Heart right ventricle (tissue), 16 donors: ENCODE measurements at regions not wholly inside any gene's neighbourhood (a gene's known extent, or its start where the extent isn't known, plus 50 kb on each side); places are given as distances from the start of the nearest gene placed in this dataset.
"Not testable (repeated sequence)": the region's sequence is repeated elsewhere in the genome, so short reads cannot be mapped to it uniquely, and the experiment has no call there.

ENCODE experiments used
- ATAC-seq, 8 donors: fragments of 200-7000 bp; cut with Tn5 transposase; one replicate each; pipeline ENCODE4 v1.9.1; 2020; ENCODE audit warnings: mild to moderate bottlenecking in 8 of 8, moderate library complexity in 8 of 8, moderate number of reproducible peaks in 1 of 8
- DNase-seq, 2 donors: peaks; one replicate each; pipeline ENCODE4 v3.0.0-alpha.2; 2020
- H3K27ac ChIP-seq, 10 donors: fragments of 200-600 bp; sonication (generic) in 2 of 10; one replicate each; pipeline versions ENCODE4 v1.5.0 to v1.8.0; 2020 to 2022; ENCODE audit warnings: mild to moderate bottlenecking in 3 of 10
- H3K27me3 ChIP-seq, 7 donors: fragments of 200-600 bp; one replicate each; pipeline ENCODE4 v1.8.0; 2021 to 2022; ENCODE audit warnings: mild to moderate bottlenecking in 2 of 7
- H3K36me3 ChIP-seq, 9 donors: fragments of 200-600 bp; sonication (generic) in 1 of 9; one replicate each; pipeline versions ENCODE4 v1.5.0 to v1.8.0; 2020 to 2022; ENCODE audit warnings: mild to moderate bottlenecking in 2 of 9
- H3K4me1 ChIP-seq, 9 donors: fragments of 200-600 bp; sonication (generic) in 1 of 9; one replicate each; pipeline versions ENCODE4 v1.5.0 to v1.8.0; 2020 to 2022; ENCODE audit warnings: mild to moderate bottlenecking in 4 of 9
- H3K4me3 ChIP-seq, 10 donors: fragments of 200-600 bp; sonication (generic) in 2 of 10; one replicate each; pipeline versions ENCODE4 v1.5.0 to v1.8.0; 2020 to 2022; ENCODE audit warnings: mild to moderate bottlenecking in 7 of 10, moderate library complexity in 2 of 10
- H3K9me3 ChIP-seq, 11 donors: fragments of 200-600 bp in 10 of 11; sonication (generic) in 2 of 11; one replicate each; pipeline versions ENCODE4 v1.5.0 to v1.8.0; 2013 to 2022; ENCODE audit warnings: mild to moderate bottlenecking in 2 of 11, control low read depth in 1 of 11, moderate library complexity in 1 of 11
- WGBS, 2 donors: extraction: QIAGEN DNeasy Blood & Tissue Kit; methylation state at CpG; one replicate each; pipeline ENCODE4 v1.1.7; 2013; ENCODE audit warnings: inconsistent platforms in 1 of 2; 5-methylcytosine and 5-hydroxymethylcytosine counted together
- intact Hi-C, 10 donors: fragments of 100-400 bp; cut with DNase I; formaldehyde crosslinking; loops; one replicate each; pipeline versions ENCODE4 v1.11.1 to v1.14.2; 2022
- TF ChIP-seq, protein P1 (sequence below), 9 donors: fragments of 200-600 bp; sonication (generic) in 2 of 9; IDR thresholded peaks; one replicate each; pipeline versions ENCODE4 v1.5.0 to v1.8.0; 2021 to 2022; ENCODE audit warnings: antibody characterized with exemption in 9 of 9, mild to moderate bottlenecking in 5 of 9, moderate library complexity in 1 of 9
- donor health status: Arrhythmogenic right ventricular cardiomyopathy.
- donor health status: ischemic (EF 13 %, LVEDD 7.1; RV severe dilation, severe dysfunction).
- donor health status: healthy with polysubstance abuse.
- donor health status: DM: no; HTN: yes; CAD: no.
- donor health status: DM: no; HTN: no; CAD: no.
- donor health status: ischemic (EF 25% LVEDD 6.9; RV normal size, moderate dysfunction).
- donor health status: ischemic (EF 25% LVEDD 5.7; RV mildly dilated, moderate dysfunction).
- donor health status: healthy.
- donor health status: DM: yes; HTN: yes; CAD: no.
- donor health status: Ischemic cardiomyopathy.
- donor health status: ischemic (EF 35%, LVEDD 5.7; RV mildly dilated, moderate dysfunction).
- donor health status: nonischemic (EF 11% LVEDD 7.7; RV severe dilation, severe dysfunction).
- donor health status: DM: yes; HTN: yes; CAD: no.
- donor health status: PGD.
- donor health status: ischemic (EF 29% LVEDD 5.4; RV normal size, mild dysfunction).
- donor health status: nonischemic (EF 23%, LVEDD 6.1; RV moderate dilation, normal function).

DNA sequence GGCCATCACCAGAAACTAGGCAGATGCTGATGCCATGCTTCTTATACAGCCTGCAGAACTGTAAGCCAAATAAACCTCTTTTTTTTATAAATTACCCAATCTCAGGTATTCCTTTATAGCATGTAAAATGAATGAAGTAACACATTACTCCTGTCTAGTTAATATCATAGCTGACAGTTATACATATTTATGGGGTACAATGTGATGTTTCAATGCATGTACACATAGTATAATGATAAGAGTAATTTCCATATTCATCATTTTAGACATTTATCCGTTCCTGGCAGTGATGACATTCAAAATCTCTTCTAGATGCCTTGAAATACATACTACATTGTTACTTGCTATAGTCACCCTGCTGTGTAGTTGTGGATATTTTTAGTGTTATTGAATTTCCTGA, 85.4 kb upstream of the SLC35F3 start:
- Histone ChIP-seq H3K4me1 (no peaks in the 10 kb centered on the region), H3K9me3 (peaks cover 0 to 8% (median 0%) of the 10 kb centered on the region in 11 donors), H3K27ac (no peak overlapping the region), H3K27me3 (peaks cover 0 to 20% (median 0%) of the 10 kb centered on the region in 7 donors), H3K36me3 (no peaks in the 10 kb centered on the region), H3K4me3 (no peak overlapping the region)
- intact Hi-C loops: no loop called here
- WGBS, 2 donors: 43 to 48% methylated on average over 1 of the region's 1 CpG
- ATAC-seq (no peak), DNase-seq (no peak)
- TF ChIP-seq, protein P1, sequence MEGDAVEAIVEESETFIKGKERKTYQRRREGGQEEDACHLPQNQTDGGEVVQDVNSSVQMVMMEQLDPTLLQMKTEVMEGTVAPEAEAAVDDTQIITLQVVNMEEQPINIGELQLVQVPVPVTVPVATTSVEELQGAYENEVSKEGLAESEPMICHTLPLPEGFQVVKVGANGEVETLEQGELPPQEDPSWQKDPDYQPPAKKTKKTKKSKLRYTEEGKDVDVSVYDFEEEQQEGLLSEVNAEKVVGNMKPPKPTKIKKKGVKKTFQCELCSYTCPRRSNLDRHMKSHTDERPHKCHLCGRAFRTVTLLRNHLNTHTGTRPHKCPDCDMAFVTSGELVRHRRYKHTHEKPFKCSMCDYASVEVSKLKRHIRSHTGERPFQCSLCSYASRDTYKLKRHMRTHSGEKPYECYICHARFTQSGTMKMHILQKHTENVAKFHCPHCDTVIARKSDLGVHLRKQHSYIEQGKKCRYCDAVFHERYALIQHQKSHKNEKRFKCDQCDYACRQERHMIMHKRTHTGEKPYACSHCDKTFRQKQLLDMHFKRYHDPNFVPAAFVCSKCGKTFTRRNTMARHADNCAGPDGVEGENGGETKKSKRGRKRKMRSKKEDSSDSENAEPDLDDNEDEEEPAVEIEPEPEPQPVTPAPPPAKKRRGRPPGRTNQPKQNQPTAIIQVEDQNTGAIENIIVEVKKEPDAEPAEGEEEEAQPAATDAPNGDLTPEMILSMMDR (IDR thresholded peaks at IDR 0.05): no peak

DNA sequence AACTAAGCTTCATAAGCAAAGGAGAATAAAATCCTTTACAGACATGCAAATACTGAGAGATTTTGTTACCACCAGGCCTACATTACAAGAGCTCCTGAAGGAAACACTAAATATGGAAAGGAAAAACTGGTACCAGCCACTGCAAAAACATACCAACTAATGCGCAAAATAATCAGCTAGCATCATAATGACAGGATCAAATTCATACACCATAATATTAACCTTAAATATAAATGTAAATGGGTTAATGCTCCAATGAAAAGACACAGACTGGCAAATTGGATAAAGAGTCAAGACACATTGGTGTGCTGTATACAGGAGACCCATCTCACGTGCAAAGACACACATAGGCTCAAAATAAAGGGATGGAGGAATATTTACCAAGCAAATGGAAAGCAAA, 80.3 kb upstream of the SLC35F3 start:
- H3K36me3 ChIP-seq, ATAC-seq, H3K27me3 ChIP-seq, DNase-seq, intact Hi-C loops, H3K4me1 ChIP-seq, H3K27ac ChIP-seq, H3K4me3 ChIP-seq: not testable (repeated sequence)
- H3K9me3 ChIP-seq: peaks cover 0 to 44% (median 0%) of the 10 kb centered on the region in 11 donors
- WGBS, 2 donors: 80 to 85% methylated on average over 2 of the region's 2 CpGs

DNA sequence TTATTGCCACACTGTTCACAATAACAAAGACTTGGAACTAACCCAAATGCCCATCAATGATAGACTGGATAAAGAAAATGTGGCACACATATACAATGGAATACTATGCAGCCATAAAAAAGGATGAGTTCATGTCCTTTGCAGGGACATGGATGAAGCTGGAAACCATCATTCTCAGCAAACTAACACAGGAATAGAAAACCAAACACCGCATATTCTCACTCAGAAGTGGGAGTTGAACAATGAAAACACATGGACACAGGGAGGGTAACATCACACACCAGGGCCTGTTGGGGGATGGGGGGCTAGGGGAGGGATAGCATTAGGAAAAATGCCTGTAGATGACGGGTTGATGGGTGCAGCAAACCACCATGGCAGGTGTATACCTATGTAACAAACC, 76.5 kb upstream of the SLC35F3 start:
- H3K4me1 ChIP-seq, H3K36me3 ChIP-seq, H3K27ac ChIP-seq, DNase-seq, ATAC-seq, intact Hi-C loops, H3K27me3 ChIP-seq, H3K4me3 ChIP-seq: not testable (repeated sequence)
- peaks cover 0 to 73% (median 4%) of the 10 kb centered on the region in 11 donors for H3K9me3 ChIP-seq
- 74 to 77% methylated on average over 2 of the region's 2 CpGs for WGBS, 2 donors

DNA sequence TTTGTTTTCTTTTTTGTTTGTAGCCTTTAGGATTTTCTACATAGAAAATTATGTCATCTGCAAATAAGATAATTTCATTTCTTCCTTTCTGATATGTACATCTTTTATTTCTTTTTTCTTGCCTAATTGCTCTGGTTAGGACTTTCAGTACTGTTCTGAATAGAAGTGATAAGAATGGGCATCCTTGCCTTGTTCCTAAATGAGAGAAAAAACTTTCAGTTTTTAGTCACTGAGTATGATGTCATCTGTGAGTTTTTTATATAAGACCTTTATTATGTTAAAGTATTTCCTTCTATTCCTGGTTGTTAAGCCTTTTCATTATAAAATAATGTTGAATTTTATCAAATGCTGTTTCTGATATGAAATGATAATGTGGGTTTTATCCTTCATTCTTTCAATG, 76.0 kb upstream of the SLC35F3 start:
- Histone ChIP-seq H3K4me3 (no peak overlapping the region), H3K9me3 (peaks cover 0 to 72% (median 4%) of the 10 kb centered on the region in 11 donors), H3K27me3 (no peaks in the 10 kb centered on the region), H3K36me3 (no peaks in the 10 kb centered on the region), H3K4me1 (no peaks in the 10 kb centered on the region), H3K27ac (no peak overlapping the region)
- TF ChIP-seq, protein P1 (IDR thresholded peaks at IDR 0.05): no peak
- intact Hi-C loops: no loop called here
- ATAC-seq (no peak), DNase-seq (no peak)

DNA sequence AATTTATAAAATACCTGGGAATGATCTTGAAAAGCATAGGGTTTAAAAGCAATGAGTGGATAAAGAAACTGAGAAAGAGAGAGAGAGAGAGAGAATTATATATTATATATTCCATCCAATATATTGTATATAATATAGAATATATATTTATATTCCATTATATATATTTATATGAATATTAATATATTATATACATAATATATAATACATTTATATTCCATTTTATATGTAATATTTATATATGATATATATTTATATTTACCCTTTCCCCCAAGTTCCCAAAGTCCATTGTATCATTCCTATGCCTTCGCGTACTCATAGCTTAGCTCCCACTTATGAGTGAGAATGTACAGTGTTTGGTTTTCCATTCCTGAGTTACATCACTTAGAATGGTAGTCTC, 69.9 kb upstream of the SLC35F3 start:
- H3K27ac ChIP-seq: no peak overlapping the region
- TF ChIP-seq, protein P1 (IDR thresholded peaks at IDR 0.05): no peak
- DNase-seq (no peak), ATAC-seq (no peak)
- H3K36me3 ChIP-seq: no peaks in the 10 kb centered on the region
- WGBS, 2 donors: 97% methylated on average over 2 of the region's 2 CpGs
- H3K4me3 ChIP-seq: no peak overlapping the region
- no peaks in the 10 kb centered on the region for H3K4me1 ChIP-seq
- no peaks in the 10 kb centered on the region for H3K27me3 ChIP-seq
- H3K9me3 ChIP-seq: peaks cover 0 to 41% (median 8%) of the 10 kb centered on the region in 11 donors
- intact Hi-C loops: no loop called here

DNA sequence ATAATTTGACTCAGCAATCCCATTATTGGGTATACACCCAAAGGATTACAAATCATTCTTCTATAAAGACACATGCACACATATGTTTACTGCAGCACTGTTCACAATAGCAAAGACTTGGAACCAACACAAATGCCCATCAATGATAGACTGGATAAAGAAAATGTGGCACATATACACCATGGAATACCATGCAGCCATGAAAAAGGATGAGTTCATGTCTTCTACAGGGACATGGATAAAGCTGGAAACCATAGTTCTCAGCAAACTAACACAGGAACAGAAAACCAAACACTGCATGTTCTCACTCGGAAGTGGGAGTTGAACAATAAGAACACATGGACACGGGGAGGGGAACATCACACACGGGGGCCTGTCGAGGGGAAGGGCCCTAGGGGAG, 66.3 kb upstream of the SLC35F3 start:
- H3K36me3 ChIP-seq, DNase-seq, H3K27me3 ChIP-seq, intact Hi-C loops, H3K4me3 ChIP-seq, H3K27ac ChIP-seq, H3K4me1 ChIP-seq, ATAC-seq: not testable (repeated sequence)
- WGBS, 2 donors: 86 to 88% methylated on average over 4 of the region's 4 CpGs
- H3K9me3 ChIP-seq: peaks cover 0 to 36% (median 13%) of the 10 kb centered on the region in 11 donors
